Fibroblast of pulmonary artery (primary cell): ENCODE measurements at regions not wholly inside any gene's neighbourhood (a gene's known extent, or its start where the extent isn't known, plus 50 kb on each side); places are given as distances from the start of the nearest gene placed in this dataset.
"Not testable (repeated sequence)": the region's sequence is repeated elsewhere in the genome, so short reads cannot be mapped to it uniquely, and the experiment has no call there.

Experiments
- DNase-seq: peaks from one replicate; pipeline ENCODE4 v3.0.0-alpha.2; 2010; ENCODE audit warnings: low read depth
- H3K4me3 ChIP-seq: replicated peaks from 2 replicates; pipeline ENCODE4 v1.5.1; 2011; ENCODE audit warnings: low read depth, mild to moderate bottlenecking, control low read depth, low read length, moderate library complexity
- TF ChIP-seq, protein P1 (sequence below): IDR thresholded peaks from 2 replicates; pipeline ENCODE4 v1.5.1; 2011; ENCODE audit warnings: mild to moderate bottlenecking, control low read depth, low read length, inconsistent platforms; ENCODE audit errors: missing control alignments

DNA sequence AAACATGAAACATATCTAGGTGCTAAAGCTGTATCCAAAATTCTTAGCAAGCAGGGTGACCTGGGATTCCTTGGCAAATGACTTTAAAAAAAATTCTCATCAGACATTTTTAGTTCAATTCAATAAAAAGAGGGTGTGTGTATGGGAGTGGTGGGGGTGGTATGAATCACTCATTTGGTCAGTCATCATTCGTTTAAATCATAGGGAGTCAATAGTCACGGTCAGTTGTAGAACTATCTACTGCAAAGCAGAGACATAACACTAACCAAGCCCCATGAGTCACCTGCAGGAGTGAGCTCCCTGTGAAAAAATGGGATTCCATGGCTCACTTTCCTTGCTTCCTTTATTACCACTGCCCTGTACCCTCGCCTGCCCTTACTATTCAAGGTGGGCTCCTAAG lies 380.6 kb upstream of the TCF4 start:
- DNase-seq: no peak
- TF ChIP-seq, protein P1, sequence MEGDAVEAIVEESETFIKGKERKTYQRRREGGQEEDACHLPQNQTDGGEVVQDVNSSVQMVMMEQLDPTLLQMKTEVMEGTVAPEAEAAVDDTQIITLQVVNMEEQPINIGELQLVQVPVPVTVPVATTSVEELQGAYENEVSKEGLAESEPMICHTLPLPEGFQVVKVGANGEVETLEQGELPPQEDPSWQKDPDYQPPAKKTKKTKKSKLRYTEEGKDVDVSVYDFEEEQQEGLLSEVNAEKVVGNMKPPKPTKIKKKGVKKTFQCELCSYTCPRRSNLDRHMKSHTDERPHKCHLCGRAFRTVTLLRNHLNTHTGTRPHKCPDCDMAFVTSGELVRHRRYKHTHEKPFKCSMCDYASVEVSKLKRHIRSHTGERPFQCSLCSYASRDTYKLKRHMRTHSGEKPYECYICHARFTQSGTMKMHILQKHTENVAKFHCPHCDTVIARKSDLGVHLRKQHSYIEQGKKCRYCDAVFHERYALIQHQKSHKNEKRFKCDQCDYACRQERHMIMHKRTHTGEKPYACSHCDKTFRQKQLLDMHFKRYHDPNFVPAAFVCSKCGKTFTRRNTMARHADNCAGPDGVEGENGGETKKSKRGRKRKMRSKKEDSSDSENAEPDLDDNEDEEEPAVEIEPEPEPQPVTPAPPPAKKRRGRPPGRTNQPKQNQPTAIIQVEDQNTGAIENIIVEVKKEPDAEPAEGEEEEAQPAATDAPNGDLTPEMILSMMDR: no peak
- H3K4me3 ChIP-seq: no peak overlapping the region

DNA sequence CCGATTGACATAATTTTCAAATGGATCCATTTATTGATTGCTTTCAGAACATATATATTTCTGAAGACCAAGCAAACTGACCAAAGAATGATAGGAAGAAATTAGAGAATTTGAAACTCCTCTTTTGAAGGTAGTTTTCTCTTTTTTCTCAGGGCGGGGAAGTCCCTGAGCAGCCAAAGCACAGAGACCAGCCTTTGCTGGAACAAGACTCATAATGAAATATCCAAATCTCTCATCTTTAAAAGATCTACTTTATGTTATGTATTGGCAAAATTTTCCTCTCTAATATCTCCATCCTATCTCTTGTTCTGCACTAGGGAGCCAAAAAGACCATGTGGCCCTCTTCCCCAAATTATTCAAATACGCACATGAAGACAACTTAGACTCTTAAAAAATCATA lies 379.0 kb upstream of the TCF4 start:
- TF ChIP-seq, protein P1: no peak
- DNase-seq: no peak
- H3K4me3 ChIP-seq: no peak overlapping the region

DNA sequence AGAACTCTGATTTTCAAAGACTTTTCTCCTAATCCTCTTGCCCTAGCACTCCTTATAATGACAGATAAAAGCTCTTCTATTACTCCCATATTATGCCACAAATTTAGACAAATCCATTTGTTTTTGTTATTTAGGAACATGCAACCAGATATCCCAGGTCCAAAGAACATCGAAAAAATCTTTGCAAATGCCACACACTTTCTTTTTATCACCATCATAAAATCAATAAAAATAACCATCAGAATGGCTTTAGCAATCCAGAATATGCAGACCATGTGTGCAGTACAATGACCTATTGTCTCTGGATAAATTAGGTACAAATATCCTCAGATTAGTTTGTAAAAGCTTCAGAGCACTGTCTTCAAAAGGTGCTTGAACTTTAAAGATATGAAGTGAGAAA lies 376.2 kb upstream of the TCF4 start:
- no peak overlapping the region for H3K4me3 ChIP-seq
- DNase-seq: no peak
- TF ChIP-seq, protein P1: no peak

DNA sequence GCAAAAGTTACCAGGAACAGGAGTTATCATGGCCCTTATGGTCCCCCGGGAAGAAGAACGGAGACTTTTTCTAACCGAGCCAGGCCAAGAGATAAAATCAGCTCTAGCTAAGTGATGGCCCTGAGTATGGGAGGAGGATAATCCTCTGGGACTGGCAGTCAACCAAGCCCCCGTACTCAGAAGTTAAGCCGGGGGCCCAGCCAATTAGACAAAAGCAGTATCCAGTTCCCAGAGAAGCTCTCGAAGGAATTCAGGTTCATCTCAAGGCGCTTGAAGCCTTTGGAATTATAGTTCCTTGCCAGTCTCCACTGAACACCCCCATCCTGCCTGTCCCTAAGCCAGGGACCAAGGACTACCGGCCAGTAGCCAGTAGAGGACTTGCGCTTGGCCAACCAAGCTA lies 365.3 kb upstream of the TCF4 start:
- no peak for DNase-seq
- TF ChIP-seq, protein P1: no peak
- H3K4me3 ChIP-seq: no peak overlapping the region

DNA sequence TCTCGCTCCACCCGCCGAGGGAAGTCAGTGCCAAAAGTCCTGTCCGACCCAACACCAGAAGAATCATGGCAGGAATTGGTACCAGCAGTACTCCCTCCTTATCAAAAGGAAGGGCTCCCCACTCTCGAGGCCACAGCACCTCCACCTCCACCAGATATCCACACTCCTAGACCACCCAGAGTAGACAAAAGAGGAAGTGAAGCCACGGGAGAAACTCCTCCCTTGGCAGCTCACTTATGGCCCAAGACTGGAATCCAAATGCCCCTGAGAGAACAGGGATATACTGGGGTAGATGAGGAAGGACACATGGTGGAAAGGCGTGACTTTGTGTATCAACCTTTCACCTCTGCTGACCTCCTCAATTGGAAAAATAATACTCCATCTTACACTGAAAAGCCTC lies 363.7 kb upstream of the TCF4 start:
- not testable (repeated sequence) for H3K4me3 ChIP-seq, DNase-seq

DNA sequence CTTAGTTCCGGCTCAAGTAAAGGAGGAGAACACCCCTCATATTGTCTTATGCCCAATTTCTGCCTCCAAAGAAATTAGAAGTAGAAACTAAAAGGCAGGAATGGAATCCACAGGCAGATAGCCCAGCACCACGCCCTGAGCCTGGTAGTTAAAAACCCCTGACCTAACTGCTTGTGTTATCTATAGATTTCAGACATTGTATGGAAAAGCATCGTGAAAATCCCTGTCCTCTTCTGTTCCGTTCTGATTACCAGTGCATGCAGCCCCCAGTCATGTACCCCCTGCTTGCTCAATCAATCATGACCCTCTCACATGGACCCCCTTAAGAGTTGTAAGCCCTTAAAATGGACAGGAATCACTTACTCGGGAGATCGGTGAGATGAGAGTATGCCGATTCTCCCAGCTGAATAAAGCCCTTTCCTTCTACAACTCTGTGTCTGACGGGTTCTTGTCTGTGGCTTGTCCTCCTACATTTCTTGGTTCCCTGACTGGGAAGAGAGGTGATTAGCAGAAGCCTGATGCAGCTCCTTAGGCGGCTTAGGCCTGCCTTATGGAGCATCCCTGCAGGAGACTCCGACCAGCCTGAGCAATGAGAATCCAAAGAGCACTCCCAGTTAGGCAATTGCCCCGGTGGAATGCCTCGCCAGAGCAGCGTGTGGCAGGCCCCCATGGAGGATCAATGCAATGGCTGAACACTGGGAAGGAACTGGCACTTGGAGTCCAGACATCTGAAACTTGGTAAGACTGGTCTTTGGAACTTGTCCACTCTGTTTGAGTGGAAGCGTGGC lies 362.6 kb upstream of the TCF4 start:
- TF ChIP-seq, protein P1: no peak
- DNase-seq: no peak
- no peak overlapping the region for H3K4me3 ChIP-seq

DNA sequence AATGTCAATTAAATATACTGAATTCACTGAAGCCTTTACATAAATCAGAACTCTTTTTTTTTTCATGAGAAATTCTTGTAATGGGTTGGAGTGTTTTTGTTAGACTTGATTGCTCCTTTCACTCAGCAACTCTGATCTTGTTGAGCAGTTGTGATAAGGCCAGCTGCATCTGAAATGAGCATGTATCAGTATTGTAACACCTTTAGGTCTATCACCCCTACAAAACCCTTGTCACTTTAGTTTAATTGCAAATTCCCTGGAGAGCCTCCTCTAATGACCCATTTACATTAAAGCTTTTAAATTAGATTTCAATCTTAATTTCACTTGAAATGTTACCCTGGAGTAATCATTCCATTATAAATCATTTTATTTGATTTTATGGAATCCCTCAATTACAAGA lies 346.8 kb upstream of the TCF4 start:
- no peak for DNase-seq
- H3K4me3 ChIP-seq: no peak overlapping the region
- TF ChIP-seq, protein P1: no peak
